GM06990 (cell line): ENCODE measurements at regions not wholly inside any gene's neighbourhood (a gene's known extent, or its start where the extent isn't known, plus 50 kb on each side); places are given as distances from the start of the nearest gene placed in this dataset.

ENCODE experiments used
- DNase-seq: peaks from one replicate; pipeline ENCODE4 v3.0.0-alpha.2; 2011; ENCODE audit not compliant: insufficient read length; ENCODE audit errors: extremely low read depth
- H3K27me3 ChIP-seq: replicated peaks from 2 replicates; pipeline ENCODE4 v1.6.0; 2011; ENCODE audit warnings: low read length; ENCODE audit not compliant: control insufficient read depth, insufficient read depth
- H3K36me3 ChIP-seq: 2 replicates; pipeline ENCODE4 v1.5.1; 2011; ENCODE audit warnings: low read length; ENCODE audit not compliant: control insufficient read depth, insufficient read depth
- H3K4me3 ChIP-seq: replicated peaks from 2 replicates; pipeline ENCODE4 v1.5.1; 2011; ENCODE audit warnings: low read depth, mild to moderate bottlenecking, control low read depth, low read length
- TF ChIP-seq, protein P1 (sequence below): IDR thresholded peaks from 2 replicates; pipeline ENCODE4 v1.5.1; 2011; ENCODE audit warnings: low read length, control low read depth, mild to moderate bottlenecking, inconsistent platforms; ENCODE audit not compliant: insufficient read depth, poor library complexity, severe bottlenecking

DNA sequence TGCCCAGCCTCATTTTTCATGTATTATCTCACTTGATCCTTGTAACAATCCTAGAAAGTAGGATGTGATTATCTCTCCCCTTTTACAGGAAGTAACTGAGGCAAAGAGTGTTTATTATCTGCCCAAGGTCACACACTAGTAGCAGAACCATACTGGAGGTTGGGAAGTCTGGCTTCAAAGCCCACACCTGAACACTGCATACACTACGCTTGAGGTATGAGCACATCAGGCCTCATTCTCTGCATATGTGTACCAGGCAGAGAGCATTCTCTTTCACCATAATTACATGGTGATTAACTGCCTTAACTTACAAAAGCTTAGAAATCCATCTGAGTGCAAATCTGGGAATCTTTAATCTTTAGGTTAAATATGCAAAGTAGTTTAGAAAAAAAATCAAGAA lies 361.8 kb downstream of the MFSD1 start:
- Histone ChIP-seq H3K4me3 (no peak overlapping the region), H3K27me3 (no peaks in the 10 kb centered on the region), H3K36me3 (no peaks in the 10 kb centered on the region)
- TF ChIP-seq, protein P1, sequence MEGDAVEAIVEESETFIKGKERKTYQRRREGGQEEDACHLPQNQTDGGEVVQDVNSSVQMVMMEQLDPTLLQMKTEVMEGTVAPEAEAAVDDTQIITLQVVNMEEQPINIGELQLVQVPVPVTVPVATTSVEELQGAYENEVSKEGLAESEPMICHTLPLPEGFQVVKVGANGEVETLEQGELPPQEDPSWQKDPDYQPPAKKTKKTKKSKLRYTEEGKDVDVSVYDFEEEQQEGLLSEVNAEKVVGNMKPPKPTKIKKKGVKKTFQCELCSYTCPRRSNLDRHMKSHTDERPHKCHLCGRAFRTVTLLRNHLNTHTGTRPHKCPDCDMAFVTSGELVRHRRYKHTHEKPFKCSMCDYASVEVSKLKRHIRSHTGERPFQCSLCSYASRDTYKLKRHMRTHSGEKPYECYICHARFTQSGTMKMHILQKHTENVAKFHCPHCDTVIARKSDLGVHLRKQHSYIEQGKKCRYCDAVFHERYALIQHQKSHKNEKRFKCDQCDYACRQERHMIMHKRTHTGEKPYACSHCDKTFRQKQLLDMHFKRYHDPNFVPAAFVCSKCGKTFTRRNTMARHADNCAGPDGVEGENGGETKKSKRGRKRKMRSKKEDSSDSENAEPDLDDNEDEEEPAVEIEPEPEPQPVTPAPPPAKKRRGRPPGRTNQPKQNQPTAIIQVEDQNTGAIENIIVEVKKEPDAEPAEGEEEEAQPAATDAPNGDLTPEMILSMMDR, result no peak
- DNase-seq, result no peak

DNA sequence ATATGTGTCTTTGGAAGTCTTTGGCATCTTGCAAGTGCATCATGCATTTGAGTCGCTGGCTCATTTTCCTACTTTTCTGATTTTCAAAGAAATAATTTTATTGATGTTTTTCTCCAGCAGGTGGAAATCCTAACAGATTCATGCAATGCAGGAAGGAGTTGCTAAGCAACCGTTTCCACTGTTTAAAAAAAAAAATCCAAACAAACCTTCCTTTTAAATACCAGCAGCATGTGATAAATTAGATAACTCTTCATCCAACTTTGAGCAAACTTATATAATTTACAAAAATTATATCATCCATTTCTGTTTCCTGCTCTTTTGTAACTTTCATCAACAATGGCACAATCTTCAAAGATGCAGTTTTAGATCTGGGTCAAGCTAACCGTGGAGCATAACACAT lies 364.1 kb downstream of the MFSD1 start:
- TF ChIP-seq, protein P1, result no peak
- DNase-seq, result no peak
- no peaks in the 10 kb centered on the region for H3K27me3 ChIP-seq
- H3K4me3 ChIP-seq, result no peak overlapping the region
- H3K36me3 ChIP-seq, result no peaks in the 10 kb centered on the region

DNA sequence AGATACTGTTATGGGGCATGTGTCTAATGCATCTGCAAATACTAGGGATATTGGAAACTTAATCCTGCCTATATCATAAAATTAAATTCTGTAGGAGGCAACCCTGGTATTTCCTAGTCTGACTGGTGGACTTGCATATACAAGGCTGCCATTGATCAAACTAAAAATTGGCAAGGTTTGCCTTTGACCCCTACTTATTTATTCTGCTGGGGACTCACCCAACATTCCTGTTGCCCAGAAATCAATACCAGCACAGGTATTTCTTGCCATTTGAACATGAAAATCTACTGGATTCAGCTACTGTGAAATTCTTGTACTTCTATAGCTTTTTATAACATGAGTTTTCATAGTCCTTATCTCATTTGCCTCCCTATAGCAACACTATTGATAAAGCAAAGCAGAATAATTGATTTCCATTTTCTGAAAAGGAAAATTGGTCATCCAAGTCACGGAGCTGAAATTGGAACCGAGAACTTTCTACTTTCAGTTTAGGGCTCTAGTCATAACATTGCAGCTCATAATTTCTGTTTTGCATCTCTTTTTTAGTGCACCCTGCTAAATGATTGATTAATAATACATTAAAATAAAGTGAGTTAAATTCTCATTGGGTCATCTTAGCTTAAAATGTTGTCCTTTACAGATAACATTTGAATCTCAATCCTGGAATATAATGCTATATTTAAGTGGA lies 365.2 kb downstream of the MFSD1 start:
- no peak for DNase-seq
- TF ChIP-seq, protein P1, result no peak
- Histone ChIP-seq H3K4me3 (no peak overlapping the region), H3K27me3 (no peaks in the 10 kb centered on the region), H3K36me3 (no peaks in the 10 kb centered on the region)

DNA sequence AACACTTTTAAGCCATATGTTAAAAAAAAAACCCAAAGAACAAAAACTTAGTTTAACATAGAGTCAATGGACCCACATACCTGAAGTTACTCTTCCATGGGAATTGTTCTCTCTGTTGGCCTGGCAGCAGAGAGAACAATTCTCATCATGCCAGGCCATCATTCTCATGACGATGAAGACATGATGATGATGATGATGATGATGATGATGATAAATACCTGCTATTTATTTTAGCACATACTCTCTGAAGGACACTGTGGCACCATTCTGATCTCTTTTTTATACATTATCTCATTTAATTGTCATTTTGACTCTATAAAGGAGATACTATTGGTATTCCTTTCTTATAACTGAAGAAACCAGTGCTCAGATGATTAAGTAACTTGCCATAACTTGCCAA lies 366.9 kb downstream of the MFSD1 start:
- Histone ChIP-seq H3K36me3 (no peaks in the 10 kb centered on the region), H3K4me3 (no peak overlapping the region), H3K27me3 (no peaks in the 10 kb centered on the region)
- no peak for DNase-seq
- TF ChIP-seq, protein P1, result no peak

DNA sequence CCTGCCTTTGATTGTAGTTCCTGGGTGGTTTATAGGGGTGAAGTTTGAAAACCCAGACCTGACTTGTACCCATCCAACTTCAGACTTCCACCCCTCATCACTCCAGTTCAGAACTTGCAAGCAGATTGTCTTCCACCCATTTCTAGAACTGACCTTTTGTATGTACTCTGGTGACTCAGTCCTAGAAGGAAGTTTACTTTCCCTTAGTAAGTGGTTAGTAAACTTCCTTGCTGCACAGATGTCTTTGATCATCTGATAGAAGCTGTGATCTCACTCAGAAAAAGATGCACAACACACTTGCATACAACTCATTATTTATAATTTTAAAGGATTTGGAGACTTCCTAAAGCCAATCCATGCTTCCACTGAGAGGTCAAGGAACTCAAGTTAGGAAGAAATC lies 368.0 kb downstream of the MFSD1 start:
- Histone ChIP-seq H3K36me3 (no peaks in the 10 kb centered on the region), H3K27me3 (no peaks in the 10 kb centered on the region), H3K4me3 (no peak overlapping the region)
- DNase-seq, result no peak
- TF ChIP-seq, protein P1, result no peak

DNA sequence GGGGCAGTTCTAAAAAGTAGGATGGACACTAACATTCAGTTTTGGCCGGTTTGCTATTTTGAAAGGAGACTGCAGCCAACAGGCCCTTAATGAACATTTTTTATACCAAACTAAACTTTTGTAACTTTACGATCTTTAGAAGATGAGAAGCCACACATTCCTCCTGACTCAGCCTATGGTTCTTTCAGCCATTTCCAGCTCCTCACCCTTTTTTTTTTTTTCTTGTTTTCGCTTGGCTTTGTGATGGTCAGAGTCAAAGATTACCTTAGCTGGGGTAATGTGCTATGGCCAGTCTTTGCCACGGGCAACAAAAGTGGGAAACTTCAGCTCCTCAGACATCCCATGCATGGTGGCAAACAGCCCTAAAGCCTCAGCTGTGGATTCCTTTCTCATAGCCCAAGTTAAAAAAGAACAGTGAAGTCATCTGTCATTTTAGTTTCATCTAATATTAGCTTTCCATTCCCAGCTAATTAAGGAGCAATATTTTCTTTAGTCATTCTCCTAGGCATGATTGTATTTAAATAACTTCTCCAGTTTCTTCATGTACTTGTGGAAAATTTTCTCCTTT lies 368.7 kb downstream of the MFSD1 start:
- Histone ChIP-seq H3K36me3 (no peaks in the 10 kb centered on the region), H3K4me3 (no peak overlapping the region), H3K27me3 (no peaks in the 10 kb centered on the region)
- TF ChIP-seq, protein P1, result no peak
- no peak for DNase-seq
